Hepatocyte (in vitro differentiated cells): ENCODE measurements at regions not wholly inside any gene's neighbourhood (a gene's known extent, or its start where the extent isn't known, plus 50 kb on each side); places are given as distances from the start of the nearest gene placed in this dataset.

ENCODE experiments used
- DNase-seq: peaks from one replicate; pipeline ENCODE4 v3.0.0-alpha.2; 2016; ENCODE audit warnings: low spot score
- H2AFZ ChIP-seq: fragments of 200-600 bp; sonication (generic); 2 replicates; pipeline ENCODE4 v1.6.0; 2016; ENCODE audit warnings: antibody characterized with exemption, mild to moderate bottlenecking
- H3K27ac ChIP-seq: fragments of 200-600 bp; sonication (generic); 2 replicates; pipeline ENCODE4 v1.5.1; 2016; ENCODE audit warnings: mild to moderate bottlenecking
- H3K27me3 ChIP-seq: fragments of 200-600 bp; sonication (generic); 2 replicates; pipeline ENCODE4 v1.6.1; 2016
- H3K36me3 ChIP-seq: fragments of 200-600 bp; sonication (generic); replicated peaks from 2 replicates; pipeline ENCODE4 v1.5.1; 2016; ENCODE audit warnings: low read depth; ENCODE audit not compliant: insufficient read depth
- H3K4me1 ChIP-seq: fragments of 200-600 bp; sonication (generic); 2 replicates; pipeline ENCODE4 v1.5.1; 2016; ENCODE audit warnings: mild to moderate bottlenecking, moderate library complexity; ENCODE audit not compliant: insufficient read depth
- H3K4me2 ChIP-seq: fragments of 200-600 bp; sonication (generic); 2 replicates; pipeline ENCODE4 v1.6.0; 2016
- H3K4me3 ChIP-seq: fragments of 200-600 bp; sonication (generic); 2 replicates; pipeline ENCODE4 v1.5.1; 2016; ENCODE audit warnings: mild to moderate bottlenecking
- H3K79me2 ChIP-seq: fragments of 200-600 bp; sonication (generic); 2 replicates; pipeline ENCODE4 v1.6.0; 2017; ENCODE audit warnings: mild to moderate bottlenecking
- H3K9me2 ChIP-seq: fragments of 200-600 bp; sonication (generic); replicated peaks from 2 replicates; pipeline ENCODE4 v1.6.0; 2017; ENCODE audit warnings: mild to moderate bottlenecking; ENCODE audit not compliant: insufficient read depth
- H3K9me3 ChIP-seq: fragments of 200-600 bp; sonication (generic); 2 replicates; pipeline ENCODE4 v1.5.1; 2016; ENCODE audit warnings: low read depth, mild to moderate bottlenecking
- H4K20me1 ChIP-seq: fragments of 200-600 bp; sonication (generic); 2 replicates; pipeline ENCODE4 v1.6.0; 2016; ENCODE audit warnings: mild to moderate bottlenecking; ENCODE audit not compliant: insufficient read depth, poor library complexity, severe bottlenecking
- CTCF ChIP-seq: fragments of 200-600 bp; sonication (generic); IDR thresholded peaks from 2 replicates; pipeline ENCODE4 v1.5.1; 2016; ENCODE audit warnings: antibody characterized with exemption, mild to moderate bottlenecking; ENCODE audit not compliant: poor library complexity
- EZH2 ChIP-seq: fragments of 200-600 bp; sonication (generic); IDR thresholded peaks from 2 replicates; pipeline ENCODE4 v1.6.1; 2016; ENCODE audit warnings: antibody characterized with exemption, mild to moderate bottlenecking, borderline replicate concordance
- EZH2phosphoT487 ChIP-seq: fragments of 200-600 bp; sonication (generic); IDR thresholded peaks from one replicate; pipeline ENCODE4 v1.6.1; 2018; ENCODE audit warnings: antibody characterized with exemption, mild to moderate bottlenecking, low read depth, moderate library complexity; ENCODE audit not compliant: unreplicated experiment, severe bottlenecking
- WGBS: methylation state at CpG from one replicate; pipeline ENCODE4 v1.1.6; 2016; ENCODE audit warnings: low lambda C conversion rate; ENCODE audit errors: missing lambda C conversion rate; 5-methylcytosine and 5-hydroxymethylcytosine counted together

- Histone ChIP-seq H3K79me2 (no peaks in the 10 kb centered on the region), H3K4me3 (no peak overlapping the region), H3K36me3 (no peaks in the 10 kb centered on the region), H3K9me2 (no peaks in the 10 kb centered on the region), H3K9me3 (no peaks in the 10 kb centered on the region), H3K4me2 (no peak overlapping the region), H2AFZ (no peak overlapping the region), H3K27ac (no peak overlapping the region), H3K27me3 (no peaks in the 10 kb centered on the region), H3K4me1 (no peaks in the 10 kb centered on the region), H4K20me1 (no peaks in the 10 kb centered on the region)
- WGBS = 95% methylated on average over 5 of the region's 5 CpGs
- no peak for DNase-seq
- no peak for TF ChIP-seq EZH2
- TF ChIP-seq CTCF = no peak
- TF ChIP-seq EZH2phosphoT487 = no peak
These were observed 435.0 kb upstream of the SMIM21 start for GRCh38 chr18:75862458-75862857.

- H3K9me3 ChIP-seq = no peaks in the 10 kb centered on the region
- DNase-seq = no peak
- H3K27me3 ChIP-seq = no peaks in the 10 kb centered on the region
- TF ChIP-seq EZH2phosphoT487 (no peak), EZH2 (no peak), CTCF (no peak)
- no peaks in the 10 kb centered on the region for H3K36me3 ChIP-seq
- H3K4me1 ChIP-seq = no peaks in the 10 kb centered on the region
- no peaks in the 10 kb centered on the region for H3K9me2 ChIP-seq
- no peak overlapping the region for H3K27ac ChIP-seq
- H3K4me3 ChIP-seq = no peak overlapping the region
- no peaks in the 10 kb centered on the region for H3K79me2 ChIP-seq
- no peak overlapping the region for H3K4me2 ChIP-seq
- no peak overlapping the region for H2AFZ ChIP-seq
- WGBS = 95% methylated on average over 7 of the region's 7 CpGs
- H4K20me1 ChIP-seq = no peaks in the 10 kb centered on the region
These were observed 432.7 kb upstream of the SMIM21 start for GRCh38 chr18:75860166-75860565.

DNA sequence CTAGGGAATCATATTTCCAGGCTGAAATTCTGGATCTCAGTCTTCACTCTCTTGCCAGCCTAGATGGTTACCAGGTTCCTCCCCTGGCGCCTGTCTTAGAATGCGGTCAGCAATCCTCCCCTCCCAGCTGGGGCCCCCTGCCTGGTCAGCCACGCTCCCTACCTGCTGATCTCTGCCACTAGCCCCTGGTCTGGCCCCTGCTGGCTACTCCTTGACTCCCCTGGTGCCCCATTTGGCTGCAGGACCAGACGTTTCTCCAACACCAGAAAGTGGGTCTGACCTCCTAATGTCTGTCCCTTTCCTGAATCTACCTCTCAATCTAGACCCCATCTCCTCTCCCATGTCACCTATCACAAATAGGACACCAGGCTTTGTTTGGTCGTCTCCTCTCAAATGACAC lies 432.0 kb upstream of the SMIM21 start:
- Histone ChIP-seq H3K27me3 (no peaks in the 10 kb centered on the region), H3K9me3 (no peaks in the 10 kb centered on the region), H3K36me3 (no peaks in the 10 kb centered on the region), H3K9me2 (no peaks in the 10 kb centered on the region), H3K79me2 (no peaks in the 10 kb centered on the region), H3K4me1 (no peaks in the 10 kb centered on the region), H3K4me2 (no peak overlapping the region), H3K27ac (no peak overlapping the region), H4K20me1 (no peaks in the 10 kb centered on the region), H3K4me3 (no peak overlapping the region), H2AFZ (no peak overlapping the region)
- WGBS = 93% methylated on average over 5 of the region's 5 CpGs
- DNase-seq = no peak
- TF ChIP-seq CTCF = no peak
- TF ChIP-seq EZH2 = no peak
- TF ChIP-seq EZH2phosphoT487 = no peak

GRCh38 chr18:75858754-75859153 lies 431.3 kb upstream of the SMIM21 start:
- no peak overlapping the region for H2AFZ ChIP-seq
- TF ChIP-seq EZH2phosphoT487 (no peak), EZH2 (no peak), CTCF (no peak)
- no peaks in the 10 kb centered on the region for H3K9me3 ChIP-seq
- H3K4me2 ChIP-seq = no peak overlapping the region
- H3K79me2 ChIP-seq = no peaks in the 10 kb centered on the region
- no peaks in the 10 kb centered on the region for H3K27me3 ChIP-seq
- no peaks in the 10 kb centered on the region for H3K4me1 ChIP-seq
- no peaks in the 10 kb centered on the region for H4K20me1 ChIP-seq
- DNase-seq = no peak
- 63% methylated on average over 2 of the region's 2 CpGs for WGBS
- no peaks in the 10 kb centered on the region for H3K9me2 ChIP-seq
- no peak overlapping the region for H3K27ac ChIP-seq
- H3K4me3 ChIP-seq = no peak overlapping the region
- no peaks in the 10 kb centered on the region for H3K36me3 ChIP-seq
